HepG2 (cell line): ENCODE measurements at regions not wholly inside any gene's neighbourhood (a gene's known extent, or its start where the extent isn't known, plus 50 kb on each side); places are given as distances from the start of the nearest gene placed in this dataset.
A peak's percentile ranks its signal among the peaks of the same experiment; 100 is the strongest.

ENCODE experiments used
- ATAC-seq: fragments of 200-7000 bp; cut with Tn5 transposase; 3 replicates; pipeline ENCODE4 v1.9.1; 2020; ENCODE audit warnings: mild to moderate bottlenecking, moderate library complexity
- BruUV-seq: library from RNA; stranded (reverse); fragments of 400-500 nt; replicated peaks from 2 replicates; lab custom pipeline; 2021; lab: Mats Ljungman, UMichigan
- CTCF ChIA-PET: fragments of 300-600 bp; formaldehyde crosslinking; extraction: SDS; loops from one replicate; lab custom pipeline; 2021; ENCODE audit warnings: low total read pairs, inconsistent platforms, low intra/inter-chr PET ratio; lab: Yijun Ruan, JAX
- POLR2A ChIA-PET: fragments of 350-600 bp; sonication (Branson Sonifier 250); formaldehyde crosslinking; loops from one replicate; lab custom pipeline; 2020; ENCODE audit warnings: antibody characterized with exemption, inconsistent platforms; lab: Yijun Ruan, JAX
- DNase-seq: peaks from one replicate; pipeline ENCODE4 v3.0.0-alpha.2; 2015; ENCODE audit warnings: low spot score
- FAIRE-seq: peaks from 3 replicates; lab custom pipeline; 2011; peaks lifted over from hg19 to GRCh38; lab: Jason Lieb, UNC
- H2AFZ ChIP-seq: one replicate; pipeline ENCODE4 v1.6.1; 2011; ENCODE audit warnings: low read length, inconsistent platforms
- H3K27ac ChIP-seq: fragments of 300-600 bp; 3 replicates; pipeline ENCODE4 v1.8.0; 2011; ENCODE audit warnings: mixed run types, mild to moderate bottlenecking, mixed read lengths, low read length, inconsistent platforms; ENCODE audit not compliant: insufficient read depth; ENCODE audit errors: extremely low read length
- H3K27me3 ChIP-seq, 2 experiments: fragments of 200-600 bp in 1 of 2; 2 replicates in 1 of 2; 3 replicates in 1 of 2; pipeline versions ENCODE4 v1.6.0 to v1.8.0; 2011; ENCODE audit warnings: low read length in 2 of 2, mild to moderate bottlenecking in 2 of 2, moderate library complexity in 2 of 2, inconsistent platforms in 1 of 2; ENCODE audit not compliant: insufficient read depth in 2 of 2, control insufficient read depth in 1 of 2
- H3K36me3 ChIP-seq, 2 experiments: fragments of 200-600 bp in 1 of 2; replicated peaks in 1 of 2; 2 replicates in 1 of 2; 3 replicates in 1 of 2; pipeline versions ENCODE4 v1.5.1 to v1.8.0; 2011; ENCODE audit warnings: low read length in 2 of 2, inconsistent platforms in 1 of 2; ENCODE audit not compliant: insufficient read depth in 2 of 2, control insufficient read depth in 1 of 2
- H3K4me1 ChIP-seq: 2 replicates; pipeline ENCODE4 v1.5.1; 2012; ENCODE audit warnings: low read length, inconsistent platforms; ENCODE audit not compliant: insufficient read depth
- H3K4me2 ChIP-seq: 2 replicates; pipeline ENCODE4 v1.6.0; 2011; ENCODE audit warnings: low read depth, low read length, inconsistent platforms
- H3K4me3 ChIP-seq, 3 experiments: fragments of 200-600 bp in 1 of 3; sonication (generic), shearing (Covaris generic) in 1 of 3; replicated peaks in 1 of 3; 2 replicates each; pipeline ENCODE4 v1.5.1; 2011 to 2016; ENCODE audit warnings: low read length in 3 of 3, inconsistent platforms in 2 of 3, low read depth in 2 of 3, mild to moderate bottlenecking in 2 of 3, control low read depth in 1 of 3, mixed read lengths in 1 of 3; ENCODE audit not compliant: insufficient read depth in 1 of 3
- H3K79me2 ChIP-seq: one replicate; pipeline ENCODE4 v1.6.1; 2011; ENCODE audit warnings: low read length, inconsistent platforms; ENCODE audit not compliant: insufficient read depth
- H3K9ac ChIP-seq: 2 replicates; pipeline ENCODE4 v1.6.0; 2011; ENCODE audit warnings: mild to moderate bottlenecking, low read depth, low read length, inconsistent platforms; ENCODE audit not compliant: insufficient read depth
- H3K9me3 ChIP-seq: 2 replicates; pipeline ENCODE4 v1.5.1; 2012; ENCODE audit warnings: mild to moderate bottlenecking, low read length
- H4K20me1 ChIP-seq: 2 replicates; pipeline ENCODE4 v1.6.0; 2011; ENCODE audit warnings: inconsistent platforms, mild to moderate bottlenecking, low read length, moderate library complexity; ENCODE audit not compliant: insufficient read depth
- ATF1 ChIP-seq: IDR thresholded peaks from 2 replicates; pipeline ENCODE4 v1.6.1; 2016; ENCODE audit warnings: mild to moderate bottlenecking, control low read depth
- BRCA1 ChIP-seq: sonication (generic); formaldehyde crosslinking; IDR thresholded peaks from 2 replicates; pipeline ENCODE4 v1.4.0; 2020; ENCODE audit warnings: missing genetic modification reagents
- FOXO1 ChIP-seq: sonication (generic); formaldehyde crosslinking; IDR thresholded peaks from 2 replicates; pipeline ENCODE4 v1.4.0; 2020; ENCODE audit warnings: missing genetic modification reagents
- GABPA ChIP-seq, 2 experiments: IDR thresholded peaks; 2 replicates each; pipeline ENCODE4 v1.6.1; 2011 to 2016; ENCODE audit warnings: low read depth in 2 of 2, low read length in 1 of 2, missing biosample characterization in 1 of 2, missing genetic modification characterization in 1 of 2
- KDM5A ChIP-seq: fragments of 200-600 bp; sonication (generic); IDR thresholded peaks from 2 replicates; pipeline ENCODE4 v1.7.0; 2018; ENCODE audit warnings: antibody characterized with exemption, mild to moderate bottlenecking, low read length, borderline replicate concordance
- NRL ChIP-seq: sonication (generic); formaldehyde crosslinking; IDR thresholded peaks from 2 replicates; pipeline ENCODE4 v1.5.0; 2020; ENCODE audit warnings: missing genetic modification reagents, mild to moderate bottlenecking, moderate library complexity, borderline replicate concordance
- SP140L ChIP-seq: sonication (generic); formaldehyde crosslinking; IDR thresholded peaks from 2 replicates; pipeline ENCODE4 v1.4.0; 2020; ENCODE audit warnings: missing genetic modification reagents, borderline replicate concordance
- WGBS: methylation state at CpG from one replicate; pipeline ENCODE4 v1.1.6; 2017; ENCODE audit warnings: low lambda C conversion rate; 5-methylcytosine and 5-hydroxymethylcytosine counted together
- in situ Hi-C: cut with HindIII; loops from 2 replicates; pipeline ENCODE4 v1.10.0; 2017; ENCODE audit warnings: low pct_unique_long_range_greater_than_20kb; ENCODE audit not compliant: extremely low pct_ligation_motif_present
- intact Hi-C: fragments of 100-400 bp; cut with micrococcal nuclease; formaldehyde crosslinking; loops from one replicate; pipeline ENCODE4 v1.10.0; 2022; ENCODE audit not compliant: unreplicated experiment
- TF ChIP-seq, protein P1 (sequence below): sonication (generic); formaldehyde crosslinking; IDR thresholded peaks from 2 replicates; pipeline ENCODE4 v1.8.0; 2022; ENCODE audit warnings: missing genetic modification reagents, mild to moderate bottlenecking, moderate library complexity, borderline replicate concordance
- TF ChIP-seq, protein P2 (sequence below): IDR thresholded peaks from 2 replicates; pipeline ENCODE4 v1.6.1; 2016; ENCODE audit warnings: mild to moderate bottlenecking, missing biosample characterization, missing genetic modification reagents
- TF ChIP-seq, protein P3 (sequence below): sonication (generic); formaldehyde crosslinking; IDR thresholded peaks from 2 replicates; pipeline ENCODE4 v1.5.1; 2020; ENCODE audit warnings: mild to moderate bottlenecking, missing genetic modification reagents, borderline replicate concordance
- TF ChIP-seq, protein P4 (sequence below): IDR thresholded peaks from 2 replicates; pipeline ENCODE4 v1.6.1; 2012; ENCODE audit warnings: inconsistent platforms

DNA sequence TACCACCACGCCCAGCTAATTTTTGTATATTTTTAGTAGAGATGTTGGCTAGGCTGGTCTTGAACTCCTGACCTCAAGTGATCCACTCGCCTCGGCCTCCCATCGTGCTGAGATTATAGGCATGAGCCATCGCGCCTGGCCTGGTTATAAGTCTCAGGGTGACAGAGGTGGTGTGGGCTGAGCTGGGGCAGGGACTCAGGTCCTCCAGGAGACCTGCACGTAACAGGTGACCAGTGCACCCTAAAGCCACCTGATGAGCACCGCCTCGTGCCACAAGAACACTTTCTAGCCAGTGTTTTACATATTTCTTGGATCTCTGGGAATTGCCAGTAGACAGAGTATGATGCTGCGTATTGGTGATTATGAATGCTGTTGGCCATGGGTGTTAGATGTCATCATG lies 136.5 kb upstream of the CPM start (continued):
- no peak for TF ChIP-seq ATF1 (CRISPR knock-in tag)
- no peak for TF ChIP-seq SP140L (CRISPR knock-in tag)
- TF ChIP-seq, protein P1, sequence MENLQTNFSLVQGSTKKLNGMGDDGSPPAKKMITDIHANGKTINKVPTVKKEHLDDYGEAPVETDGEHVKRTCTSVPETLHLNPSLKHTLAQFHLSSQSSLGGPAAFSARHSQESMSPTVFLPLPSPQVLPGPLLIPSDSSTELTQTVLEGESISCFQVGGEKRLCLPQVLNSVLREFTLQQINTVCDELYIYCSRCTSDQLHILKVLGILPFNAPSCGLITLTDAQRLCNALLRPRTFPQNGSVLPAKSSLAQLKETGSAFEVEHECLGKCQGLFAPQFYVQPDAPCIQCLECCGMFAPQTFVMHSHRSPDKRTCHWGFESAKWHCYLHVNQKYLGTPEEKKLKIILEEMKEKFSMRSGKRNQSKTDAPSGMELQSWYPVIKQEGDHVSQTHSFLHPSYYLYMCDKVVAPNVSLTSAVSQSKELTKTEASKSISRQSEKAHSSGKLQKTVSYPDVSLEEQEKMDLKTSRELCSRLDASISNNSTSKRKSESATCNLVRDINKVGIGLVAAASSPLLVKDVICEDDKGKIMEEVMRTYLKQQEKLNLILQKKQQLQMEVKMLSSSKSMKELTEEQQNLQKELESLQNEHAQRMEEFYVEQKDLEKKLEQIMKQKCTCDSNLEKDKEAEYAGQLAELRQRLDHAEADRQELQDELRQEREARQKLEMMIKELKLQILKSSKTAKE (CRISPR knock-in tag): no peak

DNA sequence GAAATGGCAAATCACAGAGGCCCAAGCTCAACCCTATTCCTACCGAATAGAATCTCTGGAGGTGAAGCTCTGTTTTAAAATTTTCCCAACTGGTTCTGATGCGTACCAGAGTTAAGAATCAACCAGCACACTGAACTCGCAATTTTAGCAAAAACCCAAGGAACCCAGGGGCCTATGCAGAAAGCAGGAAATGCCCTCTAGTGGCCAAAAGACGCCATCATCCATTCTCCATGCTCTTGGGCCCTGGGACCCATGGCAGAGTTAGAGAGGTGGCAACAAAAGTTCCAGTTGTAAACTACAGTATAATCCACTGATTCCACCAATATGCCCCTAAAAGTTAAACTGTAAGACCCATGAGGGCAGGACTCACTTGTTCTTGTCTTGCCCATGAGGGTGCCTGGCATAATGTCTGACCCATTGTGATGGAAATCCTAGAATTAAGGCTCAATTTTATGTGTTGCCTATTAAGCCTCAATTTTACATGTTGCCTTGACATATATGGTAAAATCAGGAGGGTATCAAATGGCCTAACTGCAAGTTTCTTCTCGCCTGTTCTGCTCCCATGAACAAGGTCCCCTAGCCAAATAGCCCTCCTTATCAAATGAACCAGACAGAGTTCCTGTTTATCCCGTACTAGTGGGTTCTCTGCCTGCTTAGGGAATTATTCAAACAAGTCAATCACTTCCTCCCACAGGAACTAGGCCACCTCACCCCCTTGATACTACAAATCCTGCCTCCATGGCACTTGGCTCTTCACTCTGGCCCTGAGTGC lies 137.5 kb upstream of the CPM start:
- H3K9me3 ChIP-seq: no peaks in the 10 kb centered on the region
- no peaks in the 10 kb centered on the region for H3K27me3 ChIP-seq
- H3K79me2 ChIP-seq: no peaks in the 10 kb centered on the region
- H3K4me2 ChIP-seq: peak overlapping the region; percentile 37
- peaks cover 35% of the 10 kb centered on the region for H3K4me1 ChIP-seq
- CTCF ChIA-PET: interaction anchor here (2.2 kb wide), 1 partner anchor 206 kb away, joined by 15 read pairs; no protein-coding TSS in a partner anchor
- peak overlapping the region; percentile 65 for H2AFZ ChIP-seq
- ATAC-seq (peak; percentile 96), FAIRE-seq (peak; percentile 83), DNase-seq (peak; percentile 56)
- H4K20me1 ChIP-seq: no peaks in the 10 kb centered on the region
- no peak overlapping the region; the same call in 1 of the 2 replicates for H3K9ac ChIP-seq
- POLR2A ChIA-PET: no interaction called here
- H3K4me3 ChIP-seq: no peak overlapping the region
- 6% methylated on average over 6 of the region's 6 CpGs for WGBS
- H3K27ac ChIP-seq: no peak overlapping the region
- no peaks in the 10 kb centered on the region for H3K36me3 ChIP-seq
- in situ Hi-C loops (loop anchor here (5.0 kb wide), 1 partner anchor 198 kb away; no protein-coding TSS in a partner anchor), intact Hi-C loops (loop anchor here (1.0 to 10.0 kb wide), 4 partner anchors 126 to 206 kb away; no protein-coding TSS in a partner anchor)
- no TSS peak for BruUV-seq
- TF ChIP-seq, protein P2, sequence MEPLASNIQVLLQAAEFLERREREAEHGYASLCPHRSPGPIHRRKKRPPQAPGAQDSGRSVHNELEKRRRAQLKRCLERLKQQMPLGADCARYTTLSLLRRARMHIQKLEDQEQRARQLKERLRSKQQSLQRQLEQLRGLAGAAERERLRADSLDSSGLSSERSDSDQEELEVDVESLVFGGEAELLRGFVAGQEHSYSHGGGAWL (CRISPR knock-in tag): no peak
- TF ChIP-seq NRL (CRISPR knock-in tag) (no peak), GABPA (IDR thresholded peaks at IDR 0.05; ENCODE audit: low read depth, low read length) (no peak), GABPA (CRISPR knock-in tag; IDR thresholded peaks at IDR 0.05; ENCODE audit: low read depth) (0 out of 2 replicates have a peak, but pooled peaks have one; percentile 29), FOXO1 (CRISPR knock-in tag) (peak; percentile 17; the same call in 1 of the 2 replicates), KDM5A (no peak), BRCA1 (CRISPR knock-in tag) (no peak)
- TF ChIP-seq, protein P3, sequence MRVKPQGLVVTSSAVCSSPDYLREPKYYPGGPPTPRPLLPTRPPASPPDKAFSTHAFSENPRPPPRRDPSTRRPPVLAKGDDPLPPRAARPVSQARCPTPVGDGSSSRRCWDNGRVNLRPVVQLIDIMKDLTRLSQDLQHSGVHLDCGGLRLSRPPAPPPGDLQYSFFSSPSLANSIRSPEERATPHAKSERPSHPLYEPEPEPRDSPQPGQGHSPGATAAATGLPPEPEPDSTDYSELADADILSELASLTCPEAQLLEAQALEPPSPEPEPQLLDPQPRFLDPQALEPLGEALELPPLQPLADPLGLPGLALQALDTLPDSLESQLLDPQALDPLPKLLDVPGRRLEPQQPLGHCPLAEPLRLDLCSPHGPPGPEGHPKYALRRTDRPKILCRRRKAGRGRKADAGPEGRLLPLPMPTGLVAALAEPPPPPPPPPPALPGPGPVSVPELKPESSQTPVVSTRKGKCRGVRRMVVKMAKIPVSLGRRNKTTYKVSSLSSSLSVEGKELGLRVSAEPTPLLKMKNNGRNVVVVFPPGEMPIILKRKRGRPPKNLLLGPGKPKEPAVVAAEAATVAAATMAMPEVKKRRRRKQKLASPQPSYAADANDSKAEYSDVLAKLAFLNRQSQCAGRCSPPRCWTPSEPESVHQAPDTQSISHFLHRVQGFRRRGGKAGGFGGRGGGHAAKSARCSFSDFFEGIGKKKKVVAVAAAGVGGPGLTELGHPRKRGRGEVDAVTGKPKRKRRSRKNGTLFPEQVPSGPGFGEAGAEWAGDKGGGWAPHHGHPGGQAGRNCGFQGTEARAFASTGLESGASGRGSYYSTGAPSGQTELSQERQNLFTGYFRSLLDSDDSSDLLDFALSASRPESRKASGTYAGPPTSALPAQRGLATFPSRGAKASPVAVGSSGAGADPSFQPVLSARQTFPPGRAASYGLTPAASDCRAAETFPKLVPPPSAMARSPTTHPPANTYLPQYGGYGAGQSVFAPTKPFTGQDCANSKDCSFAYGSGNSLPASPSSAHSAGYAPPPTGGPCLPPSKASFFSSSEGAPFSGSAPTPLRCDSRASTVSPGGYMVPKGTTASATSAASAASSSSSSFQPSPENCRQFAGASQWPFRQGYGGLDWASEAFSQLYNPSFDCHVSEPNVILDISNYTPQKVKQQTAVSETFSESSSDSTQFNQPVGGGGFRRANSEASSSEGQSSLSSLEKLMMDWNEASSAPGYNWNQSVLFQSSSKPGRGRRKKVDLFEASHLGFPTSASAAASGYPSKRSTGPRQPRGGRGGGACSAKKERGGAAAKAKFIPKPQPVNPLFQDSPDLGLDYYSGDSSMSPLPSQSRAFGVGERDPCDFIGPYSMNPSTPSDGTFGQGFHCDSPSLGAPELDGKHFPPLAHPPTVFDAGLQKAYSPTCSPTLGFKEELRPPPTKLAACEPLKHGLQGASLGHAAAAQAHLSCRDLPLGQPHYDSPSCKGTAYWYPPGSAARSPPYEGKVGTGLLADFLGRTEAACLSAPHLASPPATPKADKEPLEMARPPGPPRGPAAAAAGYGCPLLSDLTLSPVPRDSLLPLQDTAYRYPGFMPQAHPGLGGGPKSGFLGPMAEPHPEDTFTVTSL (CRISPR knock-in tag): peak; percentile 48; the same call in 1 of the 2 replicates
- TF ChIP-seq, protein P4, sequence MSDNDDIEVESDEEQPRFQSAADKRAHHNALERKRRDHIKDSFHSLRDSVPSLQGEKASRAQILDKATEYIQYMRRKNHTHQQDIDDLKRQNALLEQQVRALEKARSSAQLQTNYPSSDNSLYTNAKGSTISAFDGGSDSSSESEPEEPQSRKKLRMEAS: no peak
